Activated T-helper 2 cell treated with anti-CD3 and anti-CD28 coated beads, Interferon-gamma antibody, Interleukin-2, Interleukin-4, amounts not matched to agents 10 μg/mL and 5 μg/mL and 100 μg/mL, durations not matched to agents 14 hours and 24 hours and 36 hours (primary cell): ENCODE measurements at regions not wholly inside any gene's neighbourhood (a gene's known extent, or its start where the extent isn't known, plus 50 kb on each side); places are given as distances from the start of the nearest gene placed in this dataset.
"Not testable (repeated sequence)": the region's sequence is repeated elsewhere in the genome, so short reads cannot be mapped to it uniquely, and the experiment has no call there.

Source experiments
- DNase-seq: peaks from one replicate; pipeline ENCODE4 v3.0.0; 2021; ENCODE audit warnings: low spot score
- H3K27ac Mint-ChIP-seq: one replicate; pipeline ENCODE4 v1.8.0; 2021; ENCODE audit warnings: mixed read lengths
- H3K27me3 Mint-ChIP-seq: one replicate; pipeline ENCODE4 v1.8.0; 2021; ENCODE audit warnings: low read depth, mixed read lengths
- H3K36me3 Mint-ChIP-seq: one replicate; pipeline ENCODE4 v1.8.0; 2021; ENCODE audit warnings: low read depth, mixed read lengths
- H3K4me1 Mint-ChIP-seq: one replicate; pipeline ENCODE4 v1.8.0; 2021; ENCODE audit warnings: low read depth, mixed read lengths
- H3K4me3 Mint-ChIP-seq: one replicate; pipeline ENCODE4 v1.8.0; 2021; ENCODE audit warnings: low read depth, mild to moderate bottlenecking, moderate library complexity, mixed read lengths
- H3K9me3 Mint-ChIP-seq: one replicate; pipeline ENCODE4 v1.8.0; 2021; ENCODE audit warnings: mixed read lengths
- intact Hi-C: fragments of 100-400 bp; cut with micrococcal nuclease; formaldehyde crosslinking; loops from one replicate; pipeline ENCODE4 v1.15.1; 2023

- peaks cover 9% of the 10 kb centered on the region for H3K4me1 Mint-ChIP-seq
- peaks cover 18% of the 10 kb centered on the region for H3K27me3 Mint-ChIP-seq
- no peak overlapping the region for H3K4me3 Mint-ChIP-seq
- intact Hi-C loops = no loop called here
- no peaks in the 10 kb centered on the region for H3K36me3 Mint-ChIP-seq
- H3K27ac Mint-ChIP-seq = no peak overlapping the region
- no peak for DNase-seq
- H3K9me3 Mint-ChIP-seq = no peaks in the 10 kb centered on the region
These were observed 79.1 kb upstream of the FOXB1 start for GRCh38 chr15:59924812-59925522.

- Mint-ChIP-seq H3K9me3 (no peaks in the 10 kb centered on the region), H3K4me1 (peaks cover 18% of the 10 kb centered on the region), H3K27ac (no peak overlapping the region), H3K4me3 (no peak overlapping the region), H3K27me3 (peaks cover 18% of the 10 kb centered on the region), H3K36me3 (no peaks in the 10 kb centered on the region)
- intact Hi-C loops = no loop called here
- DNase-seq = no peak
These were observed 80.0 kb upstream of the FOXB1 start for GRCh38 chr15:59924096-59924495.

GRCh38 chr15:59923508-59923907 lies 80.6 kb upstream of the FOXB1 start:
- Mint-ChIP-seq H3K4me1 (peaks cover 22% of the 10 kb centered on the region), H3K36me3 (no peaks in the 10 kb centered on the region), H3K27me3 (peaks cover 16% of the 10 kb centered on the region), H3K9me3 (no peaks in the 10 kb centered on the region), H3K27ac (no peak overlapping the region), H3K4me3 (no peak overlapping the region)
- no peak for DNase-seq
- intact Hi-C loops = no loop called here

GRCh38 chr15:59918994-59919951 lies 84.8 kb upstream of the FOXB1 start:
- peak; percentile 58 for DNase-seq
- peak overlapping the region; percentile 97 for H3K27ac Mint-ChIP-seq
- peak overlapping the region; percentile 48 for H3K4me3 Mint-ChIP-seq
- H3K9me3 Mint-ChIP-seq = no peaks in the 10 kb centered on the region
- H3K36me3 Mint-ChIP-seq = no peaks in the 10 kb centered on the region
- intact Hi-C loops = loop anchor here (1.0 to 10.0 kb wide), 10 partner anchors 47 to 408 kb away; no protein-coding TSS in a partner anchor
- H3K4me1 Mint-ChIP-seq = peaks cover 30% of the 10 kb centered on the region
- peaks cover 15% of the 10 kb centered on the region for H3K27me3 Mint-ChIP-seq

GRCh38 chr15:59917504-59918157 lies 86.5 kb upstream of the FOXB1 start:
- peak; percentile 67 for DNase-seq
- Mint-ChIP-seq H3K4me1 (peaks cover 27% of the 10 kb centered on the region), H3K36me3 (no peaks in the 10 kb centered on the region), H3K27ac (peak overlapping the region; percentile 46), H3K27me3 (peaks cover 23% of the 10 kb centered on the region), H3K4me3 (no peak overlapping the region), H3K9me3 (no peaks in the 10 kb centered on the region)
- intact Hi-C loops = loop anchor here (1.0 to 10.0 kb wide), 7 partner anchors 159 to 409 kb away; no protein-coding TSS in a partner anchor

- Mint-ChIP-seq H3K27ac (no peak overlapping the region), H3K27me3 (peaks cover 56% of the 10 kb centered on the region)
- intact Hi-C loops = no loop called here
These were observed 98.1 kb upstream of the FOXB1 start for GRCh38 chr15:59906046-59906445.

GRCh38 chr15:59905176-59905575 lies 98.9 kb upstream of the FOXB1 start:
- intact Hi-C loops = no loop called here
- H3K9me3 Mint-ChIP-seq = no peaks in the 10 kb centered on the region
- H3K4me3 Mint-ChIP-seq = no peak overlapping the region
- DNase-seq = no peak
- H3K27me3 Mint-ChIP-seq = peaks cover 56% of the 10 kb centered on the region
- no peaks in the 10 kb centered on the region for H3K36me3 Mint-ChIP-seq
- no peak overlapping the region for H3K27ac Mint-ChIP-seq
- H3K4me1 Mint-ChIP-seq = no peaks in the 10 kb centered on the region

More at GRCh38 chr15:59906046-59906445, 98.1 kb upstream of the FOXB1 start:
- Mint-ChIP-seq H3K9me3 (no peaks in the 10 kb centered on the region), H3K4me1 (no peaks in the 10 kb centered on the region), H3K4me3 (no peak overlapping the region), H3K36me3 (no peaks in the 10 kb centered on the region)
- no peak for DNase-seq

- H3K9me3 Mint-ChIP-seq = no peaks in the 10 kb centered on the region
- no peaks in the 10 kb centered on the region for H3K36me3 Mint-ChIP-seq
- H3K27ac Mint-ChIP-seq = no peak overlapping the region
- intact Hi-C loops = no loop called here
- peaks cover 54% of the 10 kb centered on the region for H3K27me3 Mint-ChIP-seq
- no peaks in the 10 kb centered on the region for H3K4me1 Mint-ChIP-seq
- no peak overlapping the region for H3K4me3 Mint-ChIP-seq
- no peak for DNase-seq
These were observed 99.5 kb upstream of the FOXB1 start for GRCh38 chr15:59904450-59905135.

GRCh38 chr15:59896663-59897074 lies 107.4 kb upstream of the FOXB1 start:
- Mint-ChIP-seq H3K4me1 (no peaks in the 10 kb centered on the region), H3K9me3 (no peaks in the 10 kb centered on the region), H3K4me3 (no peak overlapping the region), H3K27ac (no peak overlapping the region), H3K27me3 (peaks cover 18% of the 10 kb centered on the region), H3K36me3 (no peaks in the 10 kb centered on the region)
- no peak for DNase-seq
- intact Hi-C loops = no loop called here

GRCh38 chr15:59894835-59895234 lies 109.3 kb upstream of the FOXB1 start:
- Mint-ChIP-seq H3K9me3 (no peaks in the 10 kb centered on the region), H3K27ac (no peak overlapping the region)
- intact Hi-C loops = no loop called here

GRCh38 chr15:59892985-59893384 lies 111.1 kb upstream of the FOXB1 start:
- H3K4me1 Mint-ChIP-seq = no peaks in the 10 kb centered on the region
- H3K27me3 Mint-ChIP-seq = peaks cover 10% of the 10 kb centered on the region
- intact Hi-C loops = no loop called here
- H3K9me3 Mint-ChIP-seq = no peaks in the 10 kb centered on the region
- DNase-seq = no peak
- no peak overlapping the region for H3K27ac Mint-ChIP-seq
- no peaks in the 10 kb centered on the region for H3K36me3 Mint-ChIP-seq
- no peak overlapping the region for H3K4me3 Mint-ChIP-seq

More at GRCh38 chr15:59894835-59895234, 109.3 kb upstream of the FOXB1 start:
- H3K36me3 Mint-ChIP-seq = no peaks in the 10 kb centered on the region
- no peak for DNase-seq
- H3K4me3 Mint-ChIP-seq = no peak overlapping the region
- peaks cover 15% of the 10 kb centered on the region for H3K27me3 Mint-ChIP-seq
- H3K4me1 Mint-ChIP-seq = no peaks in the 10 kb centered on the region

- DNase-seq, H3K36me3 Mint-ChIP-seq, intact Hi-C loops, H3K27ac Mint-ChIP-seq, H3K4me3 Mint-ChIP-seq, H3K4me1 Mint-ChIP-seq, H3K9me3 Mint-ChIP-seq: not testable (repeated sequence)
- peaks cover 13% of the 10 kb centered on the region for H3K27me3 Mint-ChIP-seq
These were observed 116.2 kb upstream of the FOXB1 start for GRCh38 chr15:59887870-59888269.
